NCI-H748 (cell line): ENCODE measurements at regions not wholly inside any gene's neighbourhood (a gene's known extent, or its start where the extent isn't known, plus 50 kb on each side); places are given as distances from the start of the nearest gene placed in this dataset.

ENCODE experiments used
- DNase-seq: peaks from one replicate; lab custom pipeline; 2025; ENCODE audit not compliant: unreplicated experiment; lab: John Stamatoyannopoulos, UW

GRCh38 chr21:21605521-21605920 lies 607.3 kb downstream of the NCAM2 start:
- DNase-seq = no peak

- no peak for DNase-seq
Measured at GRCh38 chr21:21606041-21606440, 607.8 kb downstream of the NCAM2 start.

GRCh38 chr21:21612466-21612865 lies 614.3 kb downstream of the NCAM2 start:
- DNase-seq = no peak

- DNase-seq = no peak
Measured at GRCh38 chr21:21614966-21615365, 616.8 kb downstream of the NCAM2 start.

- DNase-seq = no peak
Measured at GRCh38 chr21:21622460-21623234, 624.4 kb downstream of the NCAM2 start.

- DNase-seq = no peak
Measured at GRCh38 chr21:21624674-21625073, 626.5 kb downstream of the NCAM2 start.

- no peak for DNase-seq
Measured at GRCh38 chr21:21631961-21632360, 633.8 kb downstream of the NCAM2 start.

GRCh38 chr21:21632926-21633325 lies 634.7 kb downstream of the NCAM2 start:
- DNase-seq = no peak

- no peak for DNase-seq
Measured at GRCh38 chr21:21661741-21662140, 663.5 kb downstream of the NCAM2 start.

- DNase-seq = no peak
Measured at GRCh38 chr21:21662776-21663175, 664.6 kb downstream of the NCAM2 start.

GRCh38 chr21:21664871-21665270 lies 666.7 kb downstream of the NCAM2 start:
- no peak for DNase-seq

- no peak for DNase-seq
Measured at GRCh38 chr21:21666689-21667088, 668.5 kb downstream of the NCAM2 start.

- no peak for DNase-seq
Measured at GRCh38 chr21:21668198-21668597, 670.0 kb downstream of the NCAM2 start.

GRCh38 chr21:21673959-21674358 lies 675.8 kb downstream of the NCAM2 start:
- DNase-seq = no peak

- DNase-seq = no peak
Measured at GRCh38 chr21:21675601-21676000, 677.4 kb downstream of the NCAM2 start.

- DNase-seq = no peak
Measured at GRCh38 chr21:21682172-21682571, 684.0 kb downstream of the NCAM2 start.

- peak; percentile 32 for DNase-seq
Measured at GRCh38 chr21:21688889-21689288, 690.7 kb downstream of the NCAM2 start.

- DNase-seq = no peak
Measured at GRCh38 chr21:21690068-21690665, 692.0 kb downstream of the NCAM2 start.

GRCh38 chr21:21712748-21713520 lies 714.7 kb downstream of the NCAM2 start:
- no peak for DNase-seq

GRCh38 chr21:21713651-21714180 lies 715.5 kb downstream of the NCAM2 start:
- no peak for DNase-seq

GRCh38 chr21:21714426-21714825 lies 716.2 kb downstream of the NCAM2 start:
- DNase-seq = no peak
